Sigmoid colon (tissue), 4 donors: ENCODE measurements at regions not wholly inside any gene's neighbourhood (a gene's known extent, or its start where the extent isn't known, plus 50 kb on each side); places are given as distances from the start of the nearest gene placed in this dataset.
"Not testable (repeated sequence)": the region's sequence is repeated elsewhere in the genome, so short reads cannot be mapped to it uniquely, and the experiment has no call there.

ENCODE experiments used
- EP300 ChIP-seq, 4 donors: sonication (generic); formaldehyde crosslinking; IDR thresholded peaks; one replicate each; pipeline ENCODE4 v1.6.1; 2017; ENCODE audit warnings: antibody characterized with exemption in 4 of 4
- POLR2A ChIP-seq, 2 donors: fragments of 450-650 bp; IDR thresholded peaks; one replicate each; pipeline ENCODE4 v1.6.1; 2016; ENCODE audit warnings: antibody characterized with exemption in 2 of 2, mild to moderate bottlenecking in 2 of 2, moderate library complexity in 2 of 2
- POLR2AphosphoS5 ChIP-seq, 4 donors: sonication (generic); formaldehyde crosslinking; IDR thresholded peaks; one replicate each; pipeline ENCODE4 v1.6.1; 2017; ENCODE audit warnings: antibody characterized with exemption in 4 of 4
- TF ChIP-seq, protein P1 (sequence below), 4 experiments: fragments of 450-650 bp in 3 of 4; fragments of 200-600 bp in 1 of 4; IDR thresholded peaks; one replicate each; pipeline ENCODE4 v1.5.1; 2016 to 2019; ENCODE audit warnings: antibody characterized with exemption in 4 of 4, mild to moderate bottlenecking in 3 of 4, moderate library complexity in 2 of 4

DNA sequence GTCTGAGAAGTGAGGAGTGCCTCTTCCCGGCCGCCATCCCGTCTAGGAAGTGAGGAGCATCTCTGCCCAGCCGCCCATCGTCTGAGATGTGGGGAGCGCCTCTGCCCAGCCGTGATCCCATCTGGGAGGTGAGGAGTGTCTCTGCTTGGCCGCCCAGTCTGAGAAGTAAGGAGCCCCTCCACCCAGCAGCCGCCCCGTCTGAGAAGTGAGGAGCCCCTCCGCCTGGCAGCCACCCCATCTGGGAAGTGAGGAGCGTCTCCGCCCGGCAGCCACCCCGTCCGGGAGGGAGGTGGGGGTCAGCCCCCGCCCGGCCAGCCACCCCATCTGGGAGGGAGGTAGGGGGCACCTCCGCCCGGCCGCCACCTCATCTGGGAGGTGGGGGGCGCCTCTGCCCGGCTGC lies 940.2 kb downstream of the PRIM2 start:
- TF ChIP-seq, protein P1, sequence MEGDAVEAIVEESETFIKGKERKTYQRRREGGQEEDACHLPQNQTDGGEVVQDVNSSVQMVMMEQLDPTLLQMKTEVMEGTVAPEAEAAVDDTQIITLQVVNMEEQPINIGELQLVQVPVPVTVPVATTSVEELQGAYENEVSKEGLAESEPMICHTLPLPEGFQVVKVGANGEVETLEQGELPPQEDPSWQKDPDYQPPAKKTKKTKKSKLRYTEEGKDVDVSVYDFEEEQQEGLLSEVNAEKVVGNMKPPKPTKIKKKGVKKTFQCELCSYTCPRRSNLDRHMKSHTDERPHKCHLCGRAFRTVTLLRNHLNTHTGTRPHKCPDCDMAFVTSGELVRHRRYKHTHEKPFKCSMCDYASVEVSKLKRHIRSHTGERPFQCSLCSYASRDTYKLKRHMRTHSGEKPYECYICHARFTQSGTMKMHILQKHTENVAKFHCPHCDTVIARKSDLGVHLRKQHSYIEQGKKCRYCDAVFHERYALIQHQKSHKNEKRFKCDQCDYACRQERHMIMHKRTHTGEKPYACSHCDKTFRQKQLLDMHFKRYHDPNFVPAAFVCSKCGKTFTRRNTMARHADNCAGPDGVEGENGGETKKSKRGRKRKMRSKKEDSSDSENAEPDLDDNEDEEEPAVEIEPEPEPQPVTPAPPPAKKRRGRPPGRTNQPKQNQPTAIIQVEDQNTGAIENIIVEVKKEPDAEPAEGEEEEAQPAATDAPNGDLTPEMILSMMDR (IDR thresholded peaks at IDR 0.05) = not testable (repeated sequence)
- TF ChIP-seq EP300, POLR2AphosphoS5, POLR2A (IDR thresholded peaks at IDR 0.05): not testable (repeated sequence)
